GM12878 (cell line): ENCODE measurements at regions not wholly inside any gene's neighbourhood (a gene's known extent, or its start where the extent isn't known, plus 50 kb on each side); places are given as distances from the start of the nearest gene placed in this dataset.

ENCODE experiments used
- ATAC-seq: fragments of 200-7000 bp; cut with Tn5 transposase; 3 replicates; pipeline ENCODE4 v1.9.1; 2020; ENCODE audit warnings: mild to moderate bottlenecking, moderate library complexity
- BruUV-seq: library from RNA; stranded (reverse); fragments of 400-500 nt; replicated peaks from 2 replicates; lab custom pipeline; 2021; lab: Mats Ljungman, UMichigan
- CTCF ChIA-PET: fragments of 300-600 bp; sonication (Branson Sonifier 250); formaldehyde crosslinking; extraction: SDS; loops from one replicate; lab custom pipeline; 2021; ENCODE audit warnings: inconsistent platforms; lab: Yijun Ruan, JAX
- POLR2A ChIA-PET: fragments of 350-600 bp; formaldehyde crosslinking; extraction: SDS; loops from one replicate; lab custom pipeline; 2021; ENCODE audit warnings: inconsistent platforms; lab: Charles Lee
- RAD21 ChIA-PET: fragments of 300-600 bp; sonication (Branson Sonifier 250); formaldehyde crosslinking; loops from one replicate; lab custom pipeline; 2023; ENCODE audit warnings: antibody characterized with exemption; ENCODE audit not compliant: unreplicated experiment; lab: Charles Lee
- SMC1A ChIA-PET: fragments of 300-600 bp; sonication (Branson Sonifier 250); formaldehyde crosslinking; loops from one replicate; lab custom pipeline; 2023; ENCODE audit not compliant: unreplicated experiment, uncharacterized antibody; lab: Charles Lee
- DNase-seq: peaks from one replicate; pipeline ENCODE4 v3.0.0-alpha.2; 2011; ENCODE audit warnings: low read depth, low spot score
- FAIRE-seq: peaks from 3 replicates; lab custom pipeline; 2011; peaks lifted over from hg19 to GRCh38; lab: Jason Lieb, UNC
- H2AFZ ChIP-seq: 2 replicates; pipeline ENCODE4 v1.6.0; 2011; ENCODE audit warnings: low read depth, low read length, control low read depth; ENCODE audit not compliant: control insufficient read depth
- H3K27ac ChIP-seq: 2 replicates; pipeline ENCODE4 v1.5.1; 2011; ENCODE audit warnings: control low read depth; ENCODE audit not compliant: control insufficient read depth, insufficient read depth
- H3K27me3 ChIP-seq, 2 experiments: replicated peaks in 1 of 2; 2 replicates each; pipeline versions ENCODE4 v1.6.0 to v1.6.1; 2011; ENCODE audit warnings: low read length in 1 of 2; ENCODE audit not compliant: control insufficient read depth in 2 of 2, insufficient read depth in 2 of 2
- H3K36me3 ChIP-seq, 2 experiments: 2 replicates each; pipeline ENCODE4 v1.5.1; 2011; ENCODE audit warnings: low read length in 1 of 2; ENCODE audit not compliant: control insufficient read depth in 2 of 2, insufficient read depth in 2 of 2
- H3K4me1 ChIP-seq: 2 replicates; pipeline ENCODE4 v1.6.1; 2011; ENCODE audit warnings: mild to moderate bottlenecking, low read length, moderate library complexity, mixed read lengths; ENCODE audit not compliant: control insufficient read depth, insufficient read depth
- H3K4me2 ChIP-seq: 2 replicates; pipeline ENCODE4 v1.6.0; 2011; ENCODE audit warnings: control low read depth; ENCODE audit not compliant: control insufficient read depth, insufficient read depth
- H3K4me3 ChIP-seq: fragments of 200-600 bp; sonication (generic); 2 replicates; pipeline ENCODE4 v1.5.1; 2016
- H3K79me2 ChIP-seq: 2 replicates; pipeline ENCODE4 v1.6.0; 2011; ENCODE audit warnings: low read length; ENCODE audit not compliant: control insufficient read depth, insufficient read depth
- H3K9ac ChIP-seq: 2 replicates; pipeline ENCODE4 v1.8.0; 2011; ENCODE audit warnings: low read length, control low read depth, mixed read lengths; ENCODE audit not compliant: control insufficient read depth, insufficient read depth
- H3K9me3 ChIP-seq: replicated peaks from 3 replicates; pipeline ENCODE4 v1.5.1; 2011; ENCODE audit warnings: mild to moderate bottlenecking, low read length; ENCODE audit not compliant: control insufficient read depth, insufficient read depth
- H4K20me1 ChIP-seq: 2 replicates; pipeline ENCODE4 v1.6.0; 2011; ENCODE audit not compliant: control insufficient read depth, insufficient read depth
- BCL11A ChIP-seq: IDR thresholded peaks from 2 replicates; pipeline ENCODE4 v1.6.1; 2011; ENCODE audit warnings: low read depth, low read length
- CBX5 ChIP-seq: sonication (generic); IDR thresholded peaks from 2 replicates; pipeline ENCODE4 v1.6.1; 2016; ENCODE audit warnings: low read depth, moderate library complexity, mild to moderate bottlenecking, inconsistent platforms
- EZH2 ChIP-seq: IDR thresholded peaks from 2 replicates; pipeline ENCODE4 v1.6.1; 2012; ENCODE audit warnings: low read depth, mild to moderate bottlenecking, control low read depth, inconsistent platforms, low read length, borderline replicate concordance; ENCODE audit not compliant: control insufficient read depth
- JUND ChIP-seq: IDR thresholded peaks from 2 replicates; pipeline ENCODE4 v1.6.1; 2012; ENCODE audit warnings: low read depth, mild to moderate bottlenecking, low read length, improper control_type of control experiment, moderate library complexity
- LARP7 ChIP-seq: fragments of 450-650 bp; IDR thresholded peaks from 2 replicates; pipeline ENCODE4 v1.6.1; 2017; ENCODE audit warnings: mild to moderate bottlenecking
- MEF2A ChIP-seq: IDR thresholded peaks from 2 replicates; pipeline ENCODE4 v1.6.1; 2011; ENCODE audit warnings: low read depth, mild to moderate bottlenecking, low read length, moderate library complexity; ENCODE audit not compliant: insufficient read depth
- NFIC ChIP-seq: IDR thresholded peaks from 2 replicates; pipeline ENCODE4 v1.6.1; 2012; ENCODE audit warnings: low read depth, mild to moderate bottlenecking, inconsistent platforms, low read length, moderate library complexity
- NFXL1 ChIP-seq: fragments of 450-650 bp; IDR thresholded peaks from 2 replicates; pipeline ENCODE4 v1.6.1; 2017; ENCODE audit warnings: antibody characterized with exemption, mild to moderate bottlenecking, borderline replicate concordance
- NR2C1 ChIP-seq: fragments of 450-650 bp; IDR thresholded peaks from 2 replicates; pipeline ENCODE4 v1.6.1; 2017; ENCODE audit warnings: antibody characterized with exemption, mild to moderate bottlenecking, moderate library complexity
- POLR2AphosphoS2 ChIP-seq: IDR thresholded peaks from 2 replicates; pipeline ENCODE4 v1.6.1; 2011; ENCODE audit warnings: low read depth, mild to moderate bottlenecking, low read length, improper control_type of control experiment, moderate library complexity
- RAD21 ChIP-seq: IDR thresholded peaks from 2 replicates; pipeline ENCODE4 v1.6.1; 2011; ENCODE audit warnings: mild to moderate bottlenecking, low read depth, low read length, moderate library complexity; ENCODE audit not compliant: insufficient read depth
- RB1 ChIP-seq: fragments of 450-650 bp; formaldehyde crosslinking; IDR thresholded peaks from 2 replicates; pipeline ENCODE4 v1.6.1; 2017; ENCODE audit warnings: mild to moderate bottlenecking, borderline replicate concordance
- RBBP5 ChIP-seq: fragments of 200-600 bp; sonication (generic); conservative IDR thresholded peaks from 2 replicates; pipeline ENCODE4 v1.6.1; 2016
- TCF3 ChIP-seq: IDR thresholded peaks from 2 replicates; pipeline ENCODE4 v1.6.1; 2012; ENCODE audit warnings: low read depth, mild to moderate bottlenecking, low read length, borderline replicate concordance; ENCODE audit not compliant: insufficient read depth
- TCF7 ChIP-seq: IDR thresholded peaks from 2 replicates; pipeline ENCODE4 v1.6.1; 2014; ENCODE audit warnings: antibody characterized with exemption, borderline replicate concordance
- ZNF217 ChIP-seq: fragments of 450-650 bp; IDR thresholded peaks from 2 replicates; pipeline ENCODE4 v1.6.1; 2017; ENCODE audit warnings: antibody characterized with exemption, mild to moderate bottlenecking
- ZSCAN29 ChIP-seq: fragments of 450-650 bp; IDR thresholded peaks from 2 replicates; pipeline ENCODE4 v1.6.1; 2017; ENCODE audit warnings: mild to moderate bottlenecking, moderate library complexity
- WGBS: methylation state at CpG from one replicate; pipeline ENCODE4 v1.1.6; 2016; ENCODE audit warnings: low lambda C conversion rate; ENCODE audit not compliant: insufficient replicate concordance, insufficient coverage; ENCODE audit errors: missing lambda C conversion rate; 5-methylcytosine and 5-hydroxymethylcytosine counted together
- in situ Hi-C: fragments of 300-500 bp; cut with MboI; formaldehyde crosslinking; loops from 9 replicates; pipeline ENCODE4 v1.14.3; 2018; ENCODE audit warnings: mixed read lengths
- intact Hi-C: fragments of 100-400 bp; cut with micrococcal nuclease; formaldehyde crosslinking; loops from one replicate; pipeline ENCODE4 v1.14.2; 2022; ENCODE audit not compliant: unreplicated experiment
- TF ChIP-seq, protein P1 (sequence below): fragments of 450-650 bp; formaldehyde crosslinking; IDR thresholded peaks from 2 replicates; pipeline ENCODE4 v1.5.0; 2022; ENCODE audit warnings: mild to moderate bottlenecking, missing genetic modification characterization
- TF ChIP-seq, protein P2 (sequence below): IDR thresholded peaks from 2 replicates; pipeline ENCODE4 v1.6.1; 2011; ENCODE audit warnings: mild to moderate bottlenecking, low read depth, low read length, moderate library complexity; ENCODE audit not compliant: insufficient replicate concordance
- TF ChIP-seq, protein P3 (sequence below): fragments of 150-350 bp; IDR thresholded peaks from 2 replicates; pipeline ENCODE4 v1.6.1; 2014; ENCODE audit warnings: mild to moderate bottlenecking, low read depth, low read length

DNA sequence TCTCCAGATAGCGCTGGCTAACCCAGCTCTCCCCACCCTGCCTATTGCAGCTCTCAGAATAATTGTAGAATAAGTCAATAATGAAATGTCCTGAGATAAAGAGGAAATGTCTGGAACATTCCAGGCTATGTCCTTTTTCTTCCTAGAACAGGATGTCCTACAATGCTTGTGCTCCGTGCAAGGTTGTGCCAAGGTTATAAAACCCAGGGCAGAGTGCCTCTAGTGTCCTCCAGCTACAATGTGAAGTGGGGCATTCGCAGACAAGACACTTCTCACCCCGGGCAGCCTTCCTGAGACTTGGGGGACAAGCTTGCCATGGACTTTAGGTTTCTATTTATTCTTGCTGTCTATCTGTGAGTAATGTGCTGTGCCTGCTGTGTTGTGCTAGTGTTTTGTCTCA, 900.6 kb downstream of the TUSC7 start (continued):
- TF ChIP-seq, protein P1, sequence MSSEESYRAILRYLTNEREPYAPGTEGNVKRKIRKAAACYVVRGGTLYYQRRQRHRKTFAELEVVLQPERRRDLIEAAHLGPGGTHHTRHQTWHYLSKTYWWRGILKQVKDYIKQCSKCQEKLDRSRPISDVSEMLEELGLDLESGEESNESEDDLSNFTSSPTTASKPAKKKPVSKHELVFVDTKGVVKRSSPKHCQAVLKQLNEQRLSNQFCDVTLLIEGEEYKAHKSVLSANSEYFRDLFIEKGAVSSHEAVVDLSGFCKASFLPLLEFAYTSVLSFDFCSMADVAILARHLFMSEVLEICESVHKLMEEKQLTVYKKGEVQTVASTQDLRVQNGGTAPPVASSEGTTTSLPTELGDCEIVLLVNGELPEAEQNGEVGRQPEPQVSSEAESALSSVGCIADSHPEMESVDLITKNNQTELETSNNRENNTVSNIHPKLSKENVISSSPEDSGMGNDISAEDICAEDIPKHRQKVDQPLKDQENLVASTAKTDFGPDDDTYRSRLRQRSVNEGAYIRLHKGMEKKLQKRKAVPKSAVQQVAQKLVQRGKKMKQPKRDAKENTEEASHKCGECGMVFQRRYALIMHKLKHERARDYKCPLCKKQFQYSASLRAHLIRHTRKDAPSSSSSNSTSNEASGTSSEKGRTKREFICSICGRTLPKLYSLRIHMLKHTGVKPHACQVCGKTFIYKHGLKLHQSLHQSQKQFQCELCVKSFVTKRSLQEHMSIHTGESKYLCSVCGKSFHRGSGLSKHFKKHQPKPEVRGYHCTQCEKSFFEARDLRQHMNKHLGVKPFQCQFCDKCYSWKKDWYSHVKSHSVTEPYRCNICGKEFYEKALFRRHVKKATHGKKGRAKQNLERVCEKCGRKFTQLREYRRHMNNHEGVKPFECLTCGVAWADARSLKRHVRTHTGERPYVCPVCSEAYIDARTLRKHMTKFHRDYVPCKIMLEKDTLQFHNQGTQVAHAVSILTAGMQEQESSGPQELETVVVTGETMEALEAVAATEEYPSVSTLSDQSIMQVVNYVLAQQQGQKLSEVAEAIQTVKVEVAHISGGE: no peak
- TF ChIP-seq, protein P2, sequence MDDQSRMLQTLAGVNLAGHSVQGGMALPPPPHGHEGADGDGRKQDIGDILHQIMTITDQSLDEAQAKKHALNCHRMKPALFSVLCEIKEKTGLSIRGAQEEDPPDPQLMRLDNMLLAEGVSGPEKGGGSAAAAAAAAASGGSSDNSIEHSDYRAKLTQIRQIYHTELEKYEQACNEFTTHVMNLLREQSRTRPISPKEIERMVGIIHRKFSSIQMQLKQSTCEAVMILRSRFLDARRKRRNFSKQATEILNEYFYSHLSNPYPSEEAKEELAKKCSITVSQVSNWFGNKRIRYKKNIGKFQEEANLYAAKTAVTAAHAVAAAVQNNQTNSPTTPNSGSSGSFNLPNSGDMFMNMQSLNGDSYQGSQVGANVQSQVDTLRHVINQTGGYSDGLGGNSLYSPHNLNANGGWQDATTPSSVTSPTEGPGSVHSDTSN: no peak
- no peak for TF ChIP-seq TCF3

DNA sequence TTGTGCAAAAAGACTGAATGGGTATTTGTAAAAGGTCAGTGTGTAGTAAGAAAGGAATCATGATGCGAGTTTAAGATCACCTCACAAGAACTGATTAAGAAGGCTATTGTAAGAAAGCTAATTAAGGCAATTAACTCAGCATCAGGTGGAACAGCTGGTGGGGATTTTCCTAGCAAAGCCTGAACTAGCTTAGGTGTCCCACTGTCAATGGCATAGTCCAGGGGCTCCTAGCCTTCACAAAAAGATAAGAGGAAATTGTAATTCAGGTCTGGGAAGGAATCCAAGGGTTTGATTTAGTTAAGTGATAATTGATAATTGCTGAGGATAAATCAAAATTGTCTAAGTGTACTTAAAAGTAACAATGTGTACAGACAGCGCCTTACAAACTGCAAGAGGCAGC, 901.6 kb downstream of the TUSC7 start:
- BruUV-seq: no TSS peak
- 12% methylated on average over 2 of the region's 2 CpGs for WGBS
- in situ Hi-C loops: no loop called here
- H3K27ac ChIP-seq: no peak overlapping the region
- ChIA-PET RAD21 (no interaction called here), CTCF (no interaction called here), SMC1A (interaction anchor here (0.7 kb wide), 1 partner anchor 21 kb away, joined by 3 read pairs; no protein-coding TSS in a partner anchor), POLR2A (no interaction called here)
- H3K27me3 ChIP-seq: no peaks in the 10 kb centered on the region
- H4K20me1 ChIP-seq: no peaks in the 10 kb centered on the region
- FAIRE-seq (no peak), DNase-seq (no peak), ATAC-seq (no peak)
- H3K9me3 ChIP-seq: no peaks in the 10 kb centered on the region
- no peak overlapping the region for H3K4me3 ChIP-seq
- no peak overlapping the region for H3K9ac ChIP-seq
- no peaks in the 10 kb centered on the region for H3K4me1 ChIP-seq
- H3K79me2 ChIP-seq: no peaks in the 10 kb centered on the region
- intact Hi-C loops: no loop called here
- no peaks in the 10 kb centered on the region for H3K36me3 ChIP-seq
- no peak overlapping the region for H2AFZ ChIP-seq
- H3K4me2 ChIP-seq: no peak overlapping the region
- TF ChIP-seq, protein P3, sequence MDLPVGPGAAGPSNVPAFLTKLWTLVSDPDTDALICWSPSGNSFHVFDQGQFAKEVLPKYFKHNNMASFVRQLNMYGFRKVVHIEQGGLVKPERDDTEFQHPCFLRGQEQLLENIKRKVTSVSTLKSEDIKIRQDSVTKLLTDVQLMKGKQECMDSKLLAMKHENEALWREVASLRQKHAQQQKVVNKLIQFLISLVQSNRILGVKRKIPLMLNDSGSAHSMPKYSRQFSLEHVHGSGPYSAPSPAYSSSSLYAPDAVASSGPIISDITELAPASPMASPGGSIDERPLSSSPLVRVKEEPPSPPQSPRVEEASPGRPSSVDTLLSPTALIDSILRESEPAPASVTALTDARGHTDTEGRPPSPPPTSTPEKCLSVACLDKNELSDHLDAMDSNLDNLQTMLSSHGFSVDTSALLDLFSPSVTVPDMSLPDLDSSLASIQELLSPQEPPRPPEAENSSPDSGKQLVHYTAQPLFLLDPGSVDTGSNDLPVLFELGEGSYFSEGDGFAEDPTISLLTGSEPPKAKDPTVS: no peak
- TF ChIP-seq NFIC (no peak), MEF2A (no peak), ZNF217 (no peak), NFXL1 (no peak), TCF7 (no peak), JUND (no peak), ZSCAN29 (no peak), RAD21 (no peak), RB1 (no peak), POLR2AphosphoS2 (no peak), RBBP5 (no peak), LARP7 (no peak), CBX5 (no peak), NR2C1 (no peak), BCL11A (no peak), EZH2 (no peak)
